ENCODE measurements at regions not wholly inside any gene's neighbourhood (a gene's known extent, or its start where the extent isn't known, plus 50 kb on each side); places are given as distances from the start of the nearest gene placed in this dataset.
"Not testable (repeated sequence)": the region's sequence is repeated elsewhere in the genome, so short reads cannot be mapped to it uniquely, and the experiment has no call there.

DNA sequence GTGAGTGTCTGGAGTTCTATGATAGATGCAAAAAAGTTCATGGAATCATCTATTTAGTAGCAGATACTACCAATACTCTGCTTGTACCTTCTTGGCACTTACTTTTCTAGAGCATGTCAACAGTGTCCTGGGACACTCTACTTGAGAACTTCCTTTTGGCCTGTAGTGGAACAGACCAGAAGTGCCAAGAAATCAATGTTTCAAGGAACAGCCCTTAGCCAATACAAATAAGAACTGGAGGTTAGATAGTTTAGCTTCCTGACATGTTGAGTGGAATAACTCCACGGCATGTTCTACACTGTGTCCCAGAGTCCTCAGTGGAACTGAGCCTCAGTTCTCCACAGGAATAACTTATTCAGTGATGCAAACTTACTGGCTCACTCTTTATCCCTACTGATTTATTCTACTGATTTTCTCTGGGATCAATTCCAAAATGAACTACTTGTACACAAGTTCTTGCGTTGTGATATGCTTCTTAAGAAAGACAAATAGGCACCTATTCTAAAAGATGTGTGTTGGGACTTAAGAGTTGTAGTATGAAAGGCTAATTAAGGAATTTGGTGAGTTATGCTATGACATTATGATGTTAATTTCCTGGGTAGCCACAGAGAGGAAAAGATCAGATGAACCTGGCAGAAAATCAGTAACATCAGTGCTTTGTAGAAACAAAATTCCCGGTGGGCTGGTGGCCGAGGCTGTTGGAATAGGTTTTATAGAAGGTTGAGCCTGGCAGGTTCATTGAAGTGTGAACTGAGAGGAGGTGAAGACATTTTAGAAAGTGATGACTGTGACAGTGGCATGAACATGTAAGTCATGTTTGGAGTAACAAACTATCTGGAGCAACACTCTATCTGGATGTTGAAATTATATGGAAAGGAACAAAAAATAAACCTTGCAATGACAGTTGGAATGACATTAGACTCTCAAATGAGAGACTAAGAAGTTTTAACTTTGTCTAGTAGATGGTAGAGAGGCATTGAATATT lies 101.8 kb upstream of the RBMS3 start:
- 92% methylated on average over 4 of the region's 4 CpGs for WGBS (ENCODE audit: insufficient coverage)
- ATAC-seq (no peak), DNase-seq (no peak)
- peaks cover 2 to 10% of the 10 kb centered on the region in 2 donors for H3K9me3 Mint-ChIP-seq
- H3K4me3 Mint-ChIP-seq: no peak overlapping the region
- no peaks in the 10 kb centered on the region for H3K27me3 Mint-ChIP-seq (ENCODE audit: low read depth in 2 of 2)
- Histone ChIP-seq H3K36me3 (ENCODE audit: control insufficient read depth, insufficient read depth, low read length) (no peaks in the 10 kb centered on the region), H3K27ac (ENCODE audit: low read length) (no peak overlapping the region), H3K9me3 (ENCODE audit: control insufficient read depth, insufficient read depth, low read length) (no peaks in the 10 kb centered on the region), H3K4me3 (ENCODE audit: low read length) (no peak overlapping the region), H3K27me3 (ENCODE audit: control insufficient read depth, insufficient read depth, low read length) (no peaks in the 10 kb centered on the region), H3K4me1 (ENCODE audit: control insufficient read depth, insufficient read depth, low read length) (no peaks in the 10 kb centered on the region)
- H3K4me1 Mint-ChIP-seq: no peaks in the 10 kb centered on the region
- intact Hi-C loops (cut with micrococcal nuclease): no loop called here
- no peaks in the 10 kb centered on the region for H3K36me3 Mint-ChIP-seq
- H3K27ac Mint-ChIP-seq: no peak overlapping the region
- TF ChIP-seq, protein P1, sequence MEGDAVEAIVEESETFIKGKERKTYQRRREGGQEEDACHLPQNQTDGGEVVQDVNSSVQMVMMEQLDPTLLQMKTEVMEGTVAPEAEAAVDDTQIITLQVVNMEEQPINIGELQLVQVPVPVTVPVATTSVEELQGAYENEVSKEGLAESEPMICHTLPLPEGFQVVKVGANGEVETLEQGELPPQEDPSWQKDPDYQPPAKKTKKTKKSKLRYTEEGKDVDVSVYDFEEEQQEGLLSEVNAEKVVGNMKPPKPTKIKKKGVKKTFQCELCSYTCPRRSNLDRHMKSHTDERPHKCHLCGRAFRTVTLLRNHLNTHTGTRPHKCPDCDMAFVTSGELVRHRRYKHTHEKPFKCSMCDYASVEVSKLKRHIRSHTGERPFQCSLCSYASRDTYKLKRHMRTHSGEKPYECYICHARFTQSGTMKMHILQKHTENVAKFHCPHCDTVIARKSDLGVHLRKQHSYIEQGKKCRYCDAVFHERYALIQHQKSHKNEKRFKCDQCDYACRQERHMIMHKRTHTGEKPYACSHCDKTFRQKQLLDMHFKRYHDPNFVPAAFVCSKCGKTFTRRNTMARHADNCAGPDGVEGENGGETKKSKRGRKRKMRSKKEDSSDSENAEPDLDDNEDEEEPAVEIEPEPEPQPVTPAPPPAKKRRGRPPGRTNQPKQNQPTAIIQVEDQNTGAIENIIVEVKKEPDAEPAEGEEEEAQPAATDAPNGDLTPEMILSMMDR (IDR thresholded peaks at IDR 0.05): no peak

DNA sequence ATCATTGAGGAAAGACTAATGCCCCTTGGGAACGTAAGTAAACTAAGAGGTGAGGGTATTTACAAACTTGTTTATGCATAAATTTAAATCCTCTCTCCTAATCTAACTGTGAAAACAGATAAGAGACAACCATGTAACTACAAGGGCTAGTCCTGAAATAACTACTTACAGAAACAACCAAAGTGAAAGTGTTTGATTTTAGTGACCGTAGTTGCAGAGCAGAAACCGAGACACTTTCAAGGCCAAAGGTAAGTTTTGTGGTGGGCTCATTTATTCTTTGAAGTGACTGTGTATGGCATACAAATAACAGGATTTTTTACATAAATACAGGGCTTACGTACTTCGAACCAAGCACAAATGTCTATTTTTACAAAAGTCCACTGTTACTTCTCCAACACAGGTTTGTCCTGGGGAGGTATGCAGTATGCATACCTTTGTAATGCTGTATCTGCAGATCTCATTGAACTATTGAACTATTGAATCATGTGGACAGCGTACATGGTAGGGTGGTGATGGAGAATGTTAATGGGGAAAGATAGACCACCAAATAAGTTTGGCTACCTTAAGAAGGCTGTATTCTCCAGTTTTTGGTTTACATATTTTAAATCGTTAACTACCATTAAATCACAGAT lies 99.6 kb upstream of the RBMS3 start:
- Mint-ChIP-seq H3K9me3 (peaks cover 2 to 12% of the 10 kb centered on the region in 2 donors), H3K27ac (no peak overlapping the region), H3K4me1 (no peaks in the 10 kb centered on the region), H3K36me3 (no peaks in the 10 kb centered on the region), H3K27me3 (ENCODE audit: low read depth in 2 of 2) (no peaks in the 10 kb centered on the region), H3K4me3 (no peak overlapping the region)
- TF ChIP-seq, protein P1 (IDR thresholded peaks at IDR 0.05): no peak
- Histone ChIP-seq H3K4me3 (ENCODE audit: low read length) (no peak overlapping the region), H3K9me3 (ENCODE audit: control insufficient read depth, insufficient read depth, low read length) (no peaks in the 10 kb centered on the region), H3K4me1 (ENCODE audit: control insufficient read depth, insufficient read depth, low read length) (no peaks in the 10 kb centered on the region), H3K36me3 (ENCODE audit: control insufficient read depth, insufficient read depth, low read length) (no peaks in the 10 kb centered on the region), H3K27me3 (ENCODE audit: control insufficient read depth, insufficient read depth, low read length) (no peaks in the 10 kb centered on the region), H3K27ac (ENCODE audit: low read length) (no peak overlapping the region)
- intact Hi-C loops (cut with micrococcal nuclease): no loop called here
- ATAC-seq (no peak), DNase-seq (no peak)
- 82% methylated on average over 3 of the region's 7 CpGs for WGBS (ENCODE audit: insufficient coverage)

DNA sequence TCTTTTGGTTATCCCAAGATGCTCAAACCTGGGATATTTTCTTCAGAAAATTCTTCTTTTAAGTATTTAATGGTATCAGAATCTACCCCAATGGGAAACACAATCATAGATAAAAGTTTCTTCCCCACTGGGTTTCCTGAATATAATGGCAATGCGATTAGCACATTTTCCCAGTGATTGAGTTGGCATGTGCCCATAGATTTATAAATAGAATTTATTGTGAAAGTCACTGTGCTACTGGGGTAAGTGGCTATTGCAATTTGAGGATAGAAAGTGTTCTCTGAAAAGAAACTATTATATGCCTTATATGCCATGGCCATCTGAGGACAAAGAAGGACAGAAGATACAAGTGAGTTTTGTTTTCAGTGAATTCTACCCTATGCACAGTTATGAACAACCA lies 99.0 kb upstream of the RBMS3 start:
- Mint-ChIP-seq H3K27ac (no peak overlapping the region), H3K4me3 (no peak overlapping the region), H3K4me1 (no peaks in the 10 kb centered on the region), H3K9me3 (peaks cover 2 to 13% of the 10 kb centered on the region in 2 donors), H3K36me3 (no peaks in the 10 kb centered on the region), H3K27me3 (ENCODE audit: low read depth in 2 of 2) (no peaks in the 10 kb centered on the region)
- intact Hi-C loops (cut with micrococcal nuclease): no loop called here
- DNase-seq (no peak), ATAC-seq (no peak)
- Histone ChIP-seq H3K4me1 (ENCODE audit: control insufficient read depth, insufficient read depth, low read length) (no peaks in the 10 kb centered on the region), H3K36me3 (ENCODE audit: control insufficient read depth, insufficient read depth, low read length) (no peaks in the 10 kb centered on the region), H3K27ac (ENCODE audit: low read length) (no peak overlapping the region), H3K4me3 (ENCODE audit: low read length) (no peak overlapping the region), H3K27me3 (ENCODE audit: control insufficient read depth, insufficient read depth, low read length) (no peaks in the 10 kb centered on the region), H3K9me3 (ENCODE audit: control insufficient read depth, insufficient read depth, low read length) (no peaks in the 10 kb centered on the region)
- WGBS (ENCODE audit: insufficient coverage): 60% methylated on average over 1 of the region's 1 CpG
- TF ChIP-seq, protein P1 (IDR thresholded peaks at IDR 0.05): no peak

DNA sequence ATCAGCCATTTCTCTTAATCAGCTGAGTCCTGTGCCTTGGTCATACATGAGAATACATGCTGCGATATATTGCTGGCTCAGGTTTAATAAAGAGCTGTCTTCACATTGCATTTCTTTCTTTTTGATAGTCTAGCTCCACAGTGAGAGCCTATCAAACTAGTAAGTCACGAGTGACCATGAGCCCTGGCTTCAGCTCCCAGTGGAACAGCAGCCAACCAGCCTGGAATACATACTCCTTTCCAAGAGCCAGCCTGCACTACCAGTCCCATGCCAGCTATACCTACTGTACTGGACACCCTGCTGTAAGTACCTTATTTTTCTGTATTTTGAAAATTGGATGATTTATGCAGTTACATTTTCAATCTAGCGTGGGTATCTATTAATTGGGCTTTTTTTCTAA lies 98.0 kb upstream of the RBMS3 start:
- H3K4me3 Mint-ChIP-seq; H3K27me3 Mint-ChIP-seq (ENCODE audit: low read depth in 2 of 2); H3K36me3 ChIP-seq (ENCODE audit: control insufficient read depth, insufficient read depth, low read length); H3K27me3 ChIP-seq (ENCODE audit: control insufficient read depth, insufficient read depth, low read length); H3K36me3 Mint-ChIP-seq; H3K4me1 ChIP-seq (ENCODE audit: control insufficient read depth, insufficient read depth, low read length); intact Hi-C loops (cut with micrococcal nuclease); H3K9me3 ChIP-seq (ENCODE audit: control insufficient read depth, insufficient read depth, low read length); H3K27ac Mint-ChIP-seq; DNase-seq; ATAC-seq; H3K4me1 Mint-ChIP-seq; H3K4me3 ChIP-seq (ENCODE audit: low read length); H3K27ac ChIP-seq (ENCODE audit: low read length): not testable (repeated sequence)
- 100% methylated on average over 2 of the region's 3 CpGs for WGBS (ENCODE audit: insufficient coverage)
- peaks cover 2 to 14% of the 10 kb centered on the region in 2 donors for H3K9me3 Mint-ChIP-seq
